ENCODE measurements at regions not wholly inside any gene's neighbourhood (a gene's known extent, or its start where the extent isn't known, plus 50 kb on each side); places are given as distances from the start of the nearest gene placed in this dataset.

DNA sequence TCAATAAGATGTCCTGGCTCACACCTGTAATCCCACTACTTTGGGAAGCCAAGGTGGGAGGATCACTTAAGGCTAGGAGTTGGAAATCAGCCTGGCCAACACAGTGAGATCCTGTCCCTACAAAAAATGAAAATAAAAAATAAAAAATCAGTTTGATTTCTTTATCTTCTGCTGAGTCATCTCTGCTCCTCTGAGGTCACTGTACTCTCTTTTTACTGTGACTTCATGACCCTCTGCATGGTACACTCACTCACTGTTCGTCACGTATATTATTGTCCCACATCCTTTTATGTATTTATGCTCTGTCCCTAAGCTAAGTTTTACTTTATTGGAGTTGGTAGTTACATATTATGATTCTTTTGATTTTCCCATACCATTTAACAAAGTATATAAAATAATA is 333.3 kb downstream of the PCDH7 start (continued):
- TF ChIP-seq MAX (IDR thresholded peaks at IDR 0.05): no peak

DNA sequence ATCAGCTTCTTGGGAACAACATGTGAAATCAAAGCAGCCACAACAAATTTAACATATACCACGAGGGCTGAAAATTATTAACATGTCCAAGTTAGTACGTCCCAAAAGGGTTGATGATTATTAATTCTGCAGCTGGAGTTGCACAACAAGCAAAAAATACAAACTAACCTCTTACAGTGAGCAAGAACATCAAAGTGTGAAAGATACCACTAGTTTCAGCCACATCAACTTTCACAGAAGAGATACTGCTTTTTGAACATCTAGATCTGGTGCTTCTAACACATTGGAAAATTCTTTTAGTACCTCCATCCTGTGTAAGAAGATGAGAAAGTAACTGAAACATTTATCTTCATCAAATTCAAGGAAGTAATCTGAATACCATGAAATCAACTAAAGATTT is 334.1 kb downstream of the PCDH7 start:
- intact Hi-C loops (cut with micrococcal nuclease): loop anchor here (5.0 kb wide), 1 partner anchor 183 kb away; no protein-coding TSS in a partner anchor
- peak overlapping the region; percentile 17; the same call in 1 of the 2 replicates for H3K9ac ChIP-seq (ENCODE audit: low read length)
- peaks cover 96% of the 10 kb centered on the region for H3K79me2 ChIP-seq (ENCODE audit: insufficient read depth, low read length)
- no peak for ATAC-seq
- H3K27me3 ChIP-seq (ENCODE audit: insufficient read depth, low read length): no peaks in the 10 kb centered on the region
- H3K4me3 ChIP-seq (replicated peaks in 1 of 2; ENCODE audit: low read depth in 1 of 2, low read length in 2 of 2): no peak overlapping the region
- no peak for DNase-seq (ENCODE audit: low read depth, low spot score)
- H4K20me1 ChIP-seq (ENCODE audit: insufficient read depth): no peaks in the 10 kb centered on the region
- CTCF ChIA-PET: no interaction called here
- peaks cover 91 to 100% of the 10 kb centered on the region in 2 experiments for H3K4me1 ChIP-seq (ENCODE audit: control insufficient read depth in 1 of 2, insufficient read depth in 2 of 2, low read length in 2 of 2)
- no TSS peak for BruUV-seq (replicated peaks)
- peak overlapping the region; percentile 19; the same call in 1 of the 2 replicates for H3K4me2 ChIP-seq (ENCODE audit: low read length)
- RAD21 ChIA-PET (ENCODE audit: low non-redundant PET in 1 of 2, low total read pairs in 2 of 2, uncharacterized antibody in 2 of 2, unreplicated experiment in 2 of 2): interaction anchor here in 1 of 2 experiments (0.6 kb wide), 1 partner anchor 66 kb away, joined by 3 read pairs; no protein-coding TSS in a partner anchor
- H2AFZ ChIP-seq (ENCODE audit: low read depth, low read length, poor library complexity, severe bottlenecking): no peak overlapping the region
- H3K36me3 ChIP-seq (ENCODE audit: control insufficient read depth in 1 of 2, insufficient read depth in 2 of 2, low read length in 2 of 2): 0 out of 4 replicates have a peak, but pooled peaks cover 0 to 6% of the 10 kb centered on the region in 2 experiments
- no peaks in the 10 kb centered on the region for H3K9me2 ChIP-seq (ENCODE audit: insufficient read depth)
- peak overlapping the region; percentile 86 for H3K27ac ChIP-seq (ENCODE audit: low read depth, low read length)
- no peak for TF ChIP-seq EGR1 (IDR thresholded peaks at IDR 0.05; ENCODE audit: low read depth)
- TF ChIP-seq, protein P1, sequence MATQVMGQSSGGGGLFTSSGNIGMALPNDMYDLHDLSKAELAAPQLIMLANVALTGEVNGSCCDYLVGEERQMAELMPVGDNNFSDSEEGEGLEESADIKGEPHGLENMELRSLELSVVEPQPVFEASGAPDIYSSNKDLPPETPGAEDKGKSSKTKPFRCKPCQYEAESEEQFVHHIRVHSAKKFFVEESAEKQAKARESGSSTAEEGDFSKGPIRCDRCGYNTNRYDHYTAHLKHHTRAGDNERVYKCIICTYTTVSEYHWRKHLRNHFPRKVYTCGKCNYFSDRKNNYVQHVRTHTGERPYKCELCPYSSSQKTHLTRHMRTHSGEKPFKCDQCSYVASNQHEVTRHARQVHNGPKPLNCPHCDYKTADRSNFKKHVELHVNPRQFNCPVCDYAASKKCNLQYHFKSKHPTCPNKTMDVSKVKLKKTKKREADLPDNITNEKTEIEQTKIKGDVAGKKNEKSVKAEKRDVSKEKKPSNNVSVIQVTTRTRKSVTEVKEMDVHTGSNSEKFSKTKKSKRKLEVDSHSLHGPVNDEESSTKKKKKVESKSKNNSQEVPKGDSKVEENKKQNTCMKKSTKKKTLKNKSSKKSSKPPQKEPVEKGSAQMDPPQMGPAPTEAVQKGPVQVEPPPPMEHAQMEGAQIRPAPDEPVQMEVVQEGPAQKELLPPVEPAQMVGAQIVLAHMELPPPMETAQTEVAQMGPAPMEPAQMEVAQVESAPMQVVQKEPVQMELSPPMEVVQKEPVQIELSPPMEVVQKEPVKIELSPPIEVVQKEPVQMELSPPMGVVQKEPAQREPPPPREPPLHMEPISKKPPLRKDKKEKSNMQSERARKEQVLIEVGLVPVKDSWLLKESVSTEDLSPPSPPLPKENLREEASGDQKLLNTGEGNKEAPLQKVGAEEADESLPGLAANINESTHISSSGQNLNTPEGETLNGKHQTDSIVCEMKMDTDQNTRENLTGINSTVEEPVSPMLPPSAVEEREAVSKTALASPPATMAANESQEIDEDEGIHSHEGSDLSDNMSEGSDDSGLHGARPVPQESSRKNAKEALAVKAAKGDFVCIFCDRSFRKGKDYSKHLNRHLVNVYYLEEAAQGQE (IDR thresholded peaks at IDR 0.05; ENCODE audit: low read depth): no peak
- TF ChIP-seq EZH2phosphoT487 (IDR thresholded peaks at IDR 0.05; ENCODE audit: borderline replicate concordance): no peak
- TF ChIP-seq SRF (IDR thresholded peaks at IDR 0.05; ENCODE audit: low read depth): no peak
- H3K9me3 ChIP-seq (ENCODE audit: control insufficient read depth in 1 of 2, insufficient read depth in 1 of 2, low read depth in 1 of 2, low read length in 2 of 2): no peaks in the 10 kb centered on the region
- POLR2A ChIA-PET: no interaction called here

Data from HCT116 (cell line).